Hepatocyte (in vitro differentiated cells): ENCODE measurements at regions not wholly inside any gene's neighbourhood (a gene's known extent, or its start where the extent isn't known, plus 50 kb on each side); places are given as distances from the start of the nearest gene placed in this dataset.
"Not testable (repeated sequence)": the region's sequence is repeated elsewhere in the genome, so short reads cannot be mapped to it uniquely, and the experiment has no call there.

Experiments
- DNase-seq: peaks from one replicate; pipeline ENCODE4 v3.0.0-alpha.2; 2016; ENCODE audit warnings: low spot score
- H2AFZ ChIP-seq: fragments of 200-600 bp; sonication (generic); 2 replicates; pipeline ENCODE4 v1.6.0; 2016; ENCODE audit warnings: antibody characterized with exemption, mild to moderate bottlenecking
- H3K27ac ChIP-seq: fragments of 200-600 bp; sonication (generic); 2 replicates; pipeline ENCODE4 v1.5.1; 2016; ENCODE audit warnings: mild to moderate bottlenecking
- H3K27me3 ChIP-seq: fragments of 200-600 bp; sonication (generic); 2 replicates; pipeline ENCODE4 v1.6.1; 2016
- H3K36me3 ChIP-seq: fragments of 200-600 bp; sonication (generic); replicated peaks from 2 replicates; pipeline ENCODE4 v1.5.1; 2016; ENCODE audit warnings: low read depth; ENCODE audit not compliant: insufficient read depth
- H3K4me1 ChIP-seq: fragments of 200-600 bp; sonication (generic); 2 replicates; pipeline ENCODE4 v1.5.1; 2016; ENCODE audit warnings: mild to moderate bottlenecking, moderate library complexity; ENCODE audit not compliant: insufficient read depth
- H3K4me2 ChIP-seq: fragments of 200-600 bp; sonication (generic); 2 replicates; pipeline ENCODE4 v1.6.0; 2016
- H3K4me3 ChIP-seq: fragments of 200-600 bp; sonication (generic); 2 replicates; pipeline ENCODE4 v1.5.1; 2016; ENCODE audit warnings: mild to moderate bottlenecking
- H3K79me2 ChIP-seq: fragments of 200-600 bp; sonication (generic); 2 replicates; pipeline ENCODE4 v1.6.0; 2017; ENCODE audit warnings: mild to moderate bottlenecking
- H3K9me2 ChIP-seq: fragments of 200-600 bp; sonication (generic); replicated peaks from 2 replicates; pipeline ENCODE4 v1.6.0; 2017; ENCODE audit warnings: mild to moderate bottlenecking; ENCODE audit not compliant: insufficient read depth
- H3K9me3 ChIP-seq: fragments of 200-600 bp; sonication (generic); 2 replicates; pipeline ENCODE4 v1.5.1; 2016; ENCODE audit warnings: low read depth, mild to moderate bottlenecking
- H4K20me1 ChIP-seq: fragments of 200-600 bp; sonication (generic); 2 replicates; pipeline ENCODE4 v1.6.0; 2016; ENCODE audit warnings: mild to moderate bottlenecking; ENCODE audit not compliant: insufficient read depth, poor library complexity, severe bottlenecking
- EZH2 ChIP-seq: fragments of 200-600 bp; sonication (generic); IDR thresholded peaks from 2 replicates; pipeline ENCODE4 v1.6.1; 2016; ENCODE audit warnings: antibody characterized with exemption, mild to moderate bottlenecking, borderline replicate concordance
- EZH2phosphoT487 ChIP-seq: fragments of 200-600 bp; sonication (generic); IDR thresholded peaks from one replicate; pipeline ENCODE4 v1.6.1; 2018; ENCODE audit warnings: antibody characterized with exemption, mild to moderate bottlenecking, low read depth, moderate library complexity; ENCODE audit not compliant: unreplicated experiment, severe bottlenecking
- WGBS: methylation state at CpG from one replicate; pipeline ENCODE4 v1.1.6; 2016; ENCODE audit warnings: low lambda C conversion rate; ENCODE audit errors: missing lambda C conversion rate; 5-methylcytosine and 5-hydroxymethylcytosine counted together
- TF ChIP-seq, protein P1 (sequence below): fragments of 200-600 bp; sonication (generic); IDR thresholded peaks from 2 replicates; pipeline ENCODE4 v1.5.1; 2016; ENCODE audit warnings: antibody characterized with exemption, mild to moderate bottlenecking; ENCODE audit not compliant: poor library complexity

GRCh38 chr1:215433237-215433636 is 133.9 kb upstream of the KCTD3 start:
- no peak overlapping the region for H3K4me2 ChIP-seq
- TF ChIP-seq, protein P1, sequence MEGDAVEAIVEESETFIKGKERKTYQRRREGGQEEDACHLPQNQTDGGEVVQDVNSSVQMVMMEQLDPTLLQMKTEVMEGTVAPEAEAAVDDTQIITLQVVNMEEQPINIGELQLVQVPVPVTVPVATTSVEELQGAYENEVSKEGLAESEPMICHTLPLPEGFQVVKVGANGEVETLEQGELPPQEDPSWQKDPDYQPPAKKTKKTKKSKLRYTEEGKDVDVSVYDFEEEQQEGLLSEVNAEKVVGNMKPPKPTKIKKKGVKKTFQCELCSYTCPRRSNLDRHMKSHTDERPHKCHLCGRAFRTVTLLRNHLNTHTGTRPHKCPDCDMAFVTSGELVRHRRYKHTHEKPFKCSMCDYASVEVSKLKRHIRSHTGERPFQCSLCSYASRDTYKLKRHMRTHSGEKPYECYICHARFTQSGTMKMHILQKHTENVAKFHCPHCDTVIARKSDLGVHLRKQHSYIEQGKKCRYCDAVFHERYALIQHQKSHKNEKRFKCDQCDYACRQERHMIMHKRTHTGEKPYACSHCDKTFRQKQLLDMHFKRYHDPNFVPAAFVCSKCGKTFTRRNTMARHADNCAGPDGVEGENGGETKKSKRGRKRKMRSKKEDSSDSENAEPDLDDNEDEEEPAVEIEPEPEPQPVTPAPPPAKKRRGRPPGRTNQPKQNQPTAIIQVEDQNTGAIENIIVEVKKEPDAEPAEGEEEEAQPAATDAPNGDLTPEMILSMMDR, result no peak
- TF ChIP-seq EZH2, result no peak
- TF ChIP-seq EZH2phosphoT487, result no peak
- WGBS, result 91% methylated on average over 8 of the region's 8 CpGs
- no peaks in the 10 kb centered on the region for H3K36me3 ChIP-seq
- H3K27ac ChIP-seq, result no peak overlapping the region
- H4K20me1 ChIP-seq, result no peaks in the 10 kb centered on the region
- no peak for DNase-seq
- H3K9me3 ChIP-seq, result no peaks in the 10 kb centered on the region
- H3K4me1 ChIP-seq, result no peaks in the 10 kb centered on the region
- no peaks in the 10 kb centered on the region for H3K9me2 ChIP-seq
- no peaks in the 10 kb centered on the region for H3K79me2 ChIP-seq
- no peak overlapping the region for H3K4me3 ChIP-seq
- no peak overlapping the region for H2AFZ ChIP-seq
- H3K27me3 ChIP-seq, result no peaks in the 10 kb centered on the region

DNA sequence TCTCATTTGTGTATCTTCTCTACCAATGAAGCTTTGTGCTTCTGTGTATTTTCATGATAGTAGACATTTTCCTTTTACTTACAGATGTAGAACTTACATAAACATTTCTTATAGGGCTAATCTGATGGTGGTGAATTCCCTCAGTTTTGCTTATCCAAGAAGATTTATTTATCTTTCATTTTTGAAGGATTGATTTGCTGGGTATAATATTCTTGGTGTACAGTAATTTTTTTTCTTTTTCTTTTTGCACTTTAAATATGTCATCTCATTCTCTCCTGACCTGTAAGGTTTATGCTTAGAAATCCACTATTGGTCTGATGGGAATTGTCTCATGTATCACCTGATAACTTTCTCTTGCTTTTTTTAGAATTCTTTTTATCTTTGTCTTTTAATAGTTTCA is 127.6 kb upstream of the KCTD3 start:
- Histone ChIP-seq H3K4me3 (no peak overlapping the region), H3K4me2 (no peak overlapping the region), H3K4me1 (no peaks in the 10 kb centered on the region), H3K27ac (no peak overlapping the region), H4K20me1 (no peaks in the 10 kb centered on the region), H3K9me3 (no peaks in the 10 kb centered on the region), H3K9me2 (no peaks in the 10 kb centered on the region), H3K27me3 (no peaks in the 10 kb centered on the region), H3K36me3 (no peaks in the 10 kb centered on the region), H3K79me2 (no peaks in the 10 kb centered on the region), H2AFZ (no peak overlapping the region)
- no peak for TF ChIP-seq EZH2phosphoT487
- TF ChIP-seq EZH2, result no peak
- TF ChIP-seq, protein P1, result no peak
- DNase-seq, result no peak

DNA sequence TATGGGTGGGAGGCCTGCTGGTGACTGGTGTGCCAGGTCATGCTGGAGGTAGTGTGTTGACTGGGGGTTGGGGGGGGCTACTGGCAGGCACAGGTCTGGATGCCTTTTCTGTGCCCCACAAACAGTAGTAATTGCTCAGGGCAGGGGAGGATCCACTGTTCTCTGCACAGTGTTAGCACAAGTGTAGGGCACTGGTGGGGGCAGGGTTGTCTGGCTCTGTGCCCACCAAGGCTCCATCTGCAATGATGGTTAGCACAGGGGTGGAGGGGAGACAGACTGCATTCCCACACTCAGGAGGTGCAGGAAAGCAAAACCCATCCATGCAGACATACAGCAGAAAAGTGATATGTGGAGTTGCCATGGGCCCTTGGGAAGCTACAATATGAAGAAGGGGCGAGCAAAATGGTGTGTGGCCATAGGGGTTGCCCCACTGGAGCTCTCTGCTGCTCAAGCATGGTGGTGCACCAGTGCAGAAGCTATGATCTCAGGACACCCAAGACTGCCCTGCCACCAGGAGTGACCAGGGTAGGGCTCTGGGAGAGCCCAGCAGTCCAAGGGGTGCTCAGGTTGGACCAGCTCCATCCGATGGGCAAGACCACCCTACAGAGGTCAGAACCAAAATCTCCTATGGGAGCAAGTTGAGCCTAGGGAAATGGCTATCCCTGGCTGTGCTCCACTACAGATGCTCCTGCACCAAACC is 122.2 kb upstream of the KCTD3 start:
- Histone ChIP-seq H3K4me3 (no peak overlapping the region), H3K4me1 (no peaks in the 10 kb centered on the region), H3K36me3 (no peaks in the 10 kb centered on the region), H3K27me3 (no peaks in the 10 kb centered on the region), H3K4me2 (no peak overlapping the region), H4K20me1 (no peaks in the 10 kb centered on the region), H2AFZ (no peak overlapping the region), H3K9me2 (no peaks in the 10 kb centered on the region), H3K9me3 (no peaks in the 10 kb centered on the region), H3K79me2 (no peaks in the 10 kb centered on the region), H3K27ac (no peak overlapping the region)
- DNase-seq, result no peak
- WGBS, result 89% methylated on average over 2 of the region's 2 CpGs
- TF ChIP-seq, protein P1, result no peak
- TF ChIP-seq EZH2 (no peak), EZH2phosphoT487 (no peak)

GRCh38 chr1:215448014-215448413 is 119.1 kb upstream of the KCTD3 start:
- H3K27me3 ChIP-seq, H3K9me2 ChIP-seq, H2AFZ ChIP-seq, H3K27ac ChIP-seq, H3K36me3 ChIP-seq, H3K79me2 ChIP-seq, H4K20me1 ChIP-seq, DNase-seq, H3K4me2 ChIP-seq, H3K9me3 ChIP-seq, H3K4me1 ChIP-seq, H3K4me3 ChIP-seq: not testable (repeated sequence)
- 88% methylated on average over 6 of the region's 6 CpGs for WGBS

GRCh38 chr1:215449147-215449546 is 118.0 kb upstream of the KCTD3 start:
- not testable (repeated sequence) for H3K9me2 ChIP-seq, H3K27ac ChIP-seq, H4K20me1 ChIP-seq, H3K4me3 ChIP-seq, H3K36me3 ChIP-seq, H3K9me3 ChIP-seq, H3K79me2 ChIP-seq, H3K4me1 ChIP-seq, DNase-seq, H3K27me3 ChIP-seq, H2AFZ ChIP-seq, H3K4me2 ChIP-seq
- WGBS, result 71% methylated on average over 1 of the region's 1 CpG
